ENCODE measurements at regions not wholly inside any gene's neighbourhood (a gene's known extent, or its start where the extent isn't known, plus 50 kb on each side); places are given as distances from the start of the nearest gene placed in this dataset.

DNA sequence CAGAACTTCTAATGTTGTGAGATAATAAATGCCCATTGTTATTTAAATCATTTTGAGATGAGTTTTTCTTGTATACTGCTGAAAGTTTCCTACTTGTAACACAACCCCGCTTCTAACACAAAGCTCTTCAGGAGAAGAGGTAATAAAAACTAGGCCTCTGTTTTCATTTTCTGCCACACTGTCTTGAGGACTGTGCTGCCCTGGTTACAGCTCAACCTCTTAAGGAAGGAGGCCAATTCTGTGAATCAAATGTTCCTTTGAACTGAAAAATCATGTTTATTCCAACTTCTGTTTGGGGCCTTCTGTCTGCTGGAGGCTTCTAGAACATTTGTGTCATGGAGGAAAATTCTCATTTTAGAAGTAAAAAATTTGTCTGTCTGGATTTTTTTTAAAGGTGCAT lies 100.3 kb downstream of the LRIG3 start:
- no peak for DNase-seq

Data from activated CD4-positive, alpha-beta T cell treated with anti-CD3 and anti-CD28 coated beads, Interleukin-2, amount 50 U/mL, for 48 hours (primary cell).